GM18868 (cell line): ENCODE measurements at regions not wholly inside any gene's neighbourhood (a gene's known extent, or its start where the extent isn't known, plus 50 kb on each side); places are given as distances from the start of the nearest gene placed in this dataset.

Experiments
- ATAC-seq: cut with Tn5 transposase; IDR thresholded peaks from one replicate; pipeline ENCODE4 v1.9.1; 2021; ENCODE audit warnings: mild to moderate bottlenecking, moderate library complexity; ENCODE audit not compliant: unreplicated experiment

- ATAC-seq = no peak
Measured at GRCh38 chr4:31557437-31557836, 837.3 kb downstream of the PCDH7 start.

GRCh38 chr4:31573554-31573953 is 853.4 kb downstream of the PCDH7 start:
- ATAC-seq = no peak

- ATAC-seq = no peak
Measured at GRCh38 chr4:31575504-31575903, 855.3 kb downstream of the PCDH7 start.

GRCh38 chr4:31580843-31581242 is 860.7 kb downstream of the PCDH7 start:
- ATAC-seq = no peak

- no peak for ATAC-seq
Measured at GRCh38 chr4:31585503-31585902, 865.3 kb downstream of the PCDH7 start.

GRCh38 chr4:31592293-31592692 is 872.1 kb downstream of the PCDH7 start:
- no peak for ATAC-seq

- ATAC-seq = no peak
Measured at GRCh38 chr4:31595496-31595895, 875.3 kb downstream of the PCDH7 start.

- no peak for ATAC-seq
Measured at GRCh38 chr4:31598639-31599038, 878.5 kb downstream of the PCDH7 start.

- no peak for ATAC-seq
Measured at GRCh38 chr4:31601793-31602192, 881.6 kb downstream of the PCDH7 start.

GRCh38 chr4:31613946-31614623 is 893.9 kb downstream of the PCDH7 start:
- no peak for ATAC-seq

GRCh38 chr4:31617667-31618066 is 897.5 kb downstream of the PCDH7 start:
- no peak for ATAC-seq

GRCh38 chr4:31620476-31620875 is 900.3 kb downstream of the PCDH7 start:
- no peak for ATAC-seq

- no peak for ATAC-seq
Measured at GRCh38 chr4:31645236-31645635, 925.1 kb downstream of the PCDH7 start.

GRCh38 chr4:31647786-31648185 is 927.6 kb downstream of the PCDH7 start:
- ATAC-seq = no peak

GRCh38 chr4:31649878-31650277 is 929.7 kb downstream of the PCDH7 start:
- ATAC-seq = no peak

GRCh38 chr4:31651541-31651940 is 931.4 kb downstream of the PCDH7 start:
- no peak for ATAC-seq

- no peak for ATAC-seq
Measured at GRCh38 chr4:31655328-31655727, 935.2 kb downstream of the PCDH7 start.

- no peak for ATAC-seq
Measured at GRCh38 chr4:31657859-31658570, 937.8 kb downstream of the PCDH7 start.

- no peak for ATAC-seq
Measured at GRCh38 chr4:31660916-31661315, 940.7 kb downstream of the PCDH7 start.

GRCh38 chr4:31662951-31663350 is 942.8 kb downstream of the PCDH7 start:
- ATAC-seq = no peak

- no peak for ATAC-seq
Measured at GRCh38 chr4:31667686-31668085, 947.5 kb downstream of the PCDH7 start.

- ATAC-seq = peak; percentile 74
Measured at GRCh38 chr4:31674313-31674947, 954.3 kb downstream of the PCDH7 start.
